ENCODE measurements at regions not wholly inside any gene's neighbourhood (a gene's known extent, or its start where the extent isn't known, plus 50 kb on each side); places are given as distances from the start of the nearest gene placed in this dataset.

GRCh38 chrX:80331285-80331684 is 89.0 kb upstream of the TENT5D start:
- TF ChIP-seq, protein P1, sequence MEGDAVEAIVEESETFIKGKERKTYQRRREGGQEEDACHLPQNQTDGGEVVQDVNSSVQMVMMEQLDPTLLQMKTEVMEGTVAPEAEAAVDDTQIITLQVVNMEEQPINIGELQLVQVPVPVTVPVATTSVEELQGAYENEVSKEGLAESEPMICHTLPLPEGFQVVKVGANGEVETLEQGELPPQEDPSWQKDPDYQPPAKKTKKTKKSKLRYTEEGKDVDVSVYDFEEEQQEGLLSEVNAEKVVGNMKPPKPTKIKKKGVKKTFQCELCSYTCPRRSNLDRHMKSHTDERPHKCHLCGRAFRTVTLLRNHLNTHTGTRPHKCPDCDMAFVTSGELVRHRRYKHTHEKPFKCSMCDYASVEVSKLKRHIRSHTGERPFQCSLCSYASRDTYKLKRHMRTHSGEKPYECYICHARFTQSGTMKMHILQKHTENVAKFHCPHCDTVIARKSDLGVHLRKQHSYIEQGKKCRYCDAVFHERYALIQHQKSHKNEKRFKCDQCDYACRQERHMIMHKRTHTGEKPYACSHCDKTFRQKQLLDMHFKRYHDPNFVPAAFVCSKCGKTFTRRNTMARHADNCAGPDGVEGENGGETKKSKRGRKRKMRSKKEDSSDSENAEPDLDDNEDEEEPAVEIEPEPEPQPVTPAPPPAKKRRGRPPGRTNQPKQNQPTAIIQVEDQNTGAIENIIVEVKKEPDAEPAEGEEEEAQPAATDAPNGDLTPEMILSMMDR (conservative IDR thresholded peaks at IDR 0.05; ENCODE audit: low read depth, low read length): no peak
- TF ChIP-seq RAD21 (IDR thresholded peaks at IDR 0.05; ENCODE audit: low read length) (no peak), RCOR1 (IDR thresholded peaks at IDR 0.05; ENCODE audit: insufficient replicate concordance, low read length) (no peak), USF2 (IDR thresholded peaks at IDR 0.05; ENCODE audit: low read depth, low read length) (no peak), NFE2L2 (IDR thresholded peaks at IDR 0.05; ENCODE audit: low read depth, low read length) (no peak), POLR2A (IDR thresholded peaks at IDR 0.05; ENCODE audit: low read depth, low read length) (no peak), RFX5 (IDR thresholded peaks at IDR 0.05; ENCODE audit: low read depth, low read length) (no peak), CEBPB (IDR thresholded peaks at IDR 0.05; ENCODE audit: low read depth, low read length) (peak; percentile 29; the same call in 1 of the 2 replicates), SMC3 (IDR thresholded peaks at IDR 0.05; ENCODE audit: low read depth, low read length) (no peak), MAZ (IDR thresholded peaks at IDR 0.05; ENCODE audit: borderline replicate concordance, low read depth, low read length) (no peak), MXI1 (IDR thresholded peaks at IDR 0.05; ENCODE audit: borderline replicate concordance, low read depth, low read length) (no peak), CHD1 (IDR thresholded peaks at IDR 0.05; ENCODE audit: low read depth, low read length) (no peak), MAFK (IDR thresholded peaks at IDR 0.05; ENCODE audit: low read depth, low read length) (no peak)
- TF ChIP-seq, protein P2, sequence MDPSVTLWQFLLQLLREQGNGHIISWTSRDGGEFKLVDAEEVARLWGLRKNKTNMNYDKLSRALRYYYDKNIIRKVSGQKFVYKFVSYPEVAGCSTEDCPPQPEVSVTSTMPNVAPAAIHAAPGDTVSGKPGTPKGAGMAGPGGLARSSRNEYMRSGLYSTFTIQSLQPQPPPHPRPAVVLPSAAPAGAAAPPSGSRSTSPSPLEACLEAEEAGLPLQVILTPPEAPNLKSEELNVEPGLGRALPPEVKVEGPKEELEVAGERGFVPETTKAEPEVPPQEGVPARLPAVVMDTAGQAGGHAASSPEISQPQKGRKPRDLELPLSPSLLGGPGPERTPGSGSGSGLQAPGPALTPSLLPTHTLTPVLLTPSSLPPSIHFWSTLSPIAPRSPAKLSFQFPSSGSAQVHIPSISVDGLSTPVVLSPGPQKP (IDR thresholded peaks at IDR 0.05; ENCODE audit: borderline replicate concordance, low read depth, low read length): no peak
